CD4-positive, alpha-beta T cell (primary cell): ENCODE measurements at regions not wholly inside any gene's neighbourhood (a gene's known extent, or its start where the extent isn't known, plus 50 kb on each side); places are given as distances from the start of the nearest gene placed in this dataset.

Experiments used
- ATAC-seq: fragments of 200-7000 bp; cut with Tn5 transposase; one replicate; pipeline ENCODE4 v1.10.0; 2022; ENCODE audit warnings: mild to moderate bottlenecking; ENCODE audit not compliant: poor library complexity
- CTCF ChIA-PET: fragments of 350-600 bp; sonication (Branson Sonifier 250); formaldehyde crosslinking; loops from one replicate; lab custom pipeline; 2021; ENCODE audit warnings: antibody characterized with exemption, inconsistent platforms; lab: Charles Lee
- POLR2A ChIA-PET: fragments of 350-600 bp; sonication (Branson Sonifier 250); formaldehyde crosslinking; loops from one replicate; lab custom pipeline; 2021; ENCODE audit warnings: antibody characterized with exemption, inconsistent platforms; lab: Charles Lee
- DNase-seq, 14 experiments: peaks; one replicate each; pipeline ENCODE4 v3.0.0-alpha.2; 2013 to 2020; ENCODE audit warnings: mixed read lengths in 2 of 14
- H3K27ac ChIP-seq, 2 donors: one replicate each; pipeline versions ENCODE4 v1.5.1 to v1.7.0; 2013; ENCODE audit warnings: low read length in 2 of 2, low read depth in 1 of 2, mild to moderate bottlenecking in 1 of 2
- H3K27me3 ChIP-seq, 2 experiments: 1 replicate in 1 of 2; 2 replicates in 1 of 2; pipeline versions ENCODE4 v1.6.1 to v1.7.0; 2013; ENCODE audit warnings: low read length in 2 of 2, control low read depth in 1 of 2, mild to moderate bottlenecking in 1 of 2, moderate library complexity in 1 of 2; ENCODE audit not compliant: insufficient read depth in 2 of 2, control insufficient read depth in 1 of 2
- H3K36me3 ChIP-seq: one replicate; pipeline ENCODE4 v1.6.1; 2013; ENCODE audit warnings: low read length, control low read depth; ENCODE audit not compliant: insufficient read depth
- H3K4me1 ChIP-seq: one replicate; pipeline ENCODE4 v1.6.1; 2013; ENCODE audit warnings: low read length, control low read depth; ENCODE audit not compliant: insufficient read depth
- H3K4me3 ChIP-seq: one replicate; pipeline ENCODE4 v1.5.1; 2013; ENCODE audit warnings: mild to moderate bottlenecking, low read length, moderate library complexity
- H3K9me3 ChIP-seq, 2 experiments: 1 replicate in 1 of 2; 2 replicates in 1 of 2; pipeline versions ENCODE4 v1.6.1 to v1.7.0; 2013; ENCODE audit warnings: low read length in 2 of 2, mild to moderate bottlenecking in 2 of 2, control low read depth in 1 of 2, moderate library complexity in 1 of 2; ENCODE audit not compliant: control insufficient read depth in 1 of 2, insufficient read depth in 1 of 2
- H3K27ac Mint-ChIP-seq: one replicate; pipeline ENCODE4 v1.8.0; 2020; ENCODE audit warnings: mixed read lengths
- H3K27me3 Mint-ChIP-seq: one replicate; pipeline ENCODE4 v1.8.0; 2021; ENCODE audit warnings: mixed read lengths
- H3K36me3 Mint-ChIP-seq: one replicate; pipeline ENCODE4 v1.8.0; 2021; ENCODE audit warnings: low read depth, mixed read lengths
- H3K4me1 Mint-ChIP-seq: one replicate; pipeline ENCODE4 v1.8.0; 2021; ENCODE audit warnings: low read depth, mixed read lengths
- H3K4me3 Mint-ChIP-seq: one replicate; pipeline ENCODE4 v1.8.0; 2020; ENCODE audit warnings: mild to moderate bottlenecking, mixed read lengths
- H3K9me3 Mint-ChIP-seq: one replicate; pipeline ENCODE4 v1.8.0; 2020; ENCODE audit warnings: mixed read lengths
- intact Hi-C, 2 experiments: fragments of 100-400 bp; cut with DNase I in 1 of 2; cut with micrococcal nuclease in 1 of 2; formaldehyde crosslinking; loops; one replicate each; pipeline versions ENCODE4 v1.15.1 to v1.9.0; 2023 to 2025; cut with DNase I, micrococcal nuclease
- TF ChIP-seq, protein P1 (sequence below): fragments of 200-600 bp; IDR thresholded peaks from one replicate; pipeline ENCODE4 v1.8.0; 2022; ENCODE audit warnings: antibody characterized with exemption, mild to moderate bottlenecking

DNA sequence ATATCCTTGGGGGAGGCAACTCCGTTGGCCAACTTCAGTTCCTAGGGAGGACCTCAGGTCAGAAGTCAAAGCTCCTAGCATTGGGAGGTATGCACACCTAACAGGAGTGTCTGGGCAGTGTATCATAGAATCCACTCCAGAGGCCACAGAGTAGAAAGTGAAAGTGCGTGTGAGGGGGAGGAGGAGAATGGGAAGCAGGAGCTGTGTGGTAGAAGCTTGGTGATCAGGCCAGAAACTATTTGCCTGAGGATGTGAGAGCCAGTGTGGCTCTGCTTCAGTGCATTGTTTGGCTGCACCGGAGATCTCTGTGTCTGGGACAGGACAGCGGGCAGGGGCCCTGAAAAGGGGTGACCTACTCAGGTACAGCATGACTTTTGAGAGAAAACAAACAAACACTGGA lies 557.4 kb upstream of the VSTM2A start:
- ATAC-seq (no peak), DNase-seq (no peak)
- H3K27me3 ChIP-seq, result no peaks in the 10 kb centered on the region
- H3K4me1 Mint-ChIP-seq, result no peaks in the 10 kb centered on the region
- peaks cover 14% of the 10 kb centered on the region for H3K9me3 Mint-ChIP-seq
- no peak overlapping the region for H3K4me3 ChIP-seq
- peaks cover 4 to 13% of the 10 kb centered on the region in 2 experiments for H3K9me3 ChIP-seq
- no peak overlapping the region for H3K4me3 Mint-ChIP-seq
- intact Hi-C loops, result no loop called here
- no peak overlapping the region for H3K27ac ChIP-seq
- no peaks in the 10 kb centered on the region for H3K36me3 Mint-ChIP-seq
- no peaks in the 10 kb centered on the region for H3K27me3 Mint-ChIP-seq
- TF ChIP-seq, protein P1, sequence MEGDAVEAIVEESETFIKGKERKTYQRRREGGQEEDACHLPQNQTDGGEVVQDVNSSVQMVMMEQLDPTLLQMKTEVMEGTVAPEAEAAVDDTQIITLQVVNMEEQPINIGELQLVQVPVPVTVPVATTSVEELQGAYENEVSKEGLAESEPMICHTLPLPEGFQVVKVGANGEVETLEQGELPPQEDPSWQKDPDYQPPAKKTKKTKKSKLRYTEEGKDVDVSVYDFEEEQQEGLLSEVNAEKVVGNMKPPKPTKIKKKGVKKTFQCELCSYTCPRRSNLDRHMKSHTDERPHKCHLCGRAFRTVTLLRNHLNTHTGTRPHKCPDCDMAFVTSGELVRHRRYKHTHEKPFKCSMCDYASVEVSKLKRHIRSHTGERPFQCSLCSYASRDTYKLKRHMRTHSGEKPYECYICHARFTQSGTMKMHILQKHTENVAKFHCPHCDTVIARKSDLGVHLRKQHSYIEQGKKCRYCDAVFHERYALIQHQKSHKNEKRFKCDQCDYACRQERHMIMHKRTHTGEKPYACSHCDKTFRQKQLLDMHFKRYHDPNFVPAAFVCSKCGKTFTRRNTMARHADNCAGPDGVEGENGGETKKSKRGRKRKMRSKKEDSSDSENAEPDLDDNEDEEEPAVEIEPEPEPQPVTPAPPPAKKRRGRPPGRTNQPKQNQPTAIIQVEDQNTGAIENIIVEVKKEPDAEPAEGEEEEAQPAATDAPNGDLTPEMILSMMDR, result no peak
- H3K27ac Mint-ChIP-seq, result no peak overlapping the region
- ChIA-PET CTCF (no interaction called here), POLR2A (no interaction called here)
- no peaks in the 10 kb centered on the region for H3K4me1 ChIP-seq
- H3K36me3 ChIP-seq, result no peaks in the 10 kb centered on the region

DNA sequence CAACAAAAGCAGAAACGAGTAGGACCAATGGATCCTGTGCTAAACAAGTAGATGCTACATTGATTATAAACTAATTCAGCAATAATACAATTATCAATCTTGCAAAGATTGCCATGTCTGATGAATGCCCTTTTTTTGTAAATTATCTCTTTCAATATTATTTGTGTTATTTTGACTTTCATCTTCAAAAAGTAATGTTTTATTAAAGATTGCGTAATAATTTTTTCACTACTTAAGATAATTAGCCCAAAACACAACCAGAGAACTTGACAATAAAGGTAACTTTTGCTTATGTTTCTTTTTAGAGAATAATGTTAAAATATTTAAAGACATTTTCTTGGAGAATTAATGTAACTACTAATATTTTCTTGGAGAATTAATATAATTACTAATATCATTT lies 553.8 kb upstream of the VSTM2A start:
- Mint-ChIP-seq H3K27me3 (no peaks in the 10 kb centered on the region), H3K36me3 (no peaks in the 10 kb centered on the region), H3K27ac (no peak overlapping the region), H3K4me1 (no peaks in the 10 kb centered on the region), H3K4me3 (no peak overlapping the region), H3K9me3 (peaks cover 9% of the 10 kb centered on the region)
- Histone ChIP-seq H3K4me3 (no peak overlapping the region), H3K4me1 (no peaks in the 10 kb centered on the region), H3K36me3 (no peaks in the 10 kb centered on the region), H3K27ac (no peak overlapping the region), H3K27me3 (no peaks in the 10 kb centered on the region), H3K9me3 (peaks cover 4 to 19% of the 10 kb centered on the region in 2 experiments)
- intact Hi-C loops, result no loop called here
- DNase-seq, result no peak
- CTCF ChIA-PET, result no interaction called here
- TF ChIP-seq, protein P1, result no peak
- POLR2A ChIA-PET, result no interaction called here
- ATAC-seq, result no peak

DNA sequence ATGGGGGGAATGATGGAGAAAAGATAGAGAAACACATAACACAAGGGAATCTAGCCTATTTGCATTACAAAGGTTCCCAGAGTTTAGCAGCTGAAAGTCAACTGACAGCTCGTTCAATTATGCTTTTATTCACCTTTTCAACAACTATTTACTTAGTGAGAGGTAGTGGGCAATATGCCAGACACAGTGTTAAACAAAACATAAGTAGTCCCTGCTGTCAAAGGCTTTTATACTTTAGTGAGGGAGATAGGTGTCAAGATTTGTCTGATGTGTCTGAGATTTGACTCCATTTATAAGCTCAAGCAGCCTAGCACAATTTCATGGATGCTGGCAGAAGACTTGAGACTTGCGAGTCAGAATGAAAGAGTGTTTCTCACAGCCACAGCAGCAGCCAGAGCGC lies 549.0 kb upstream of the VSTM2A start:
- no peak overlapping the region for H3K4me3 ChIP-seq
- H3K27me3 ChIP-seq, result no peaks in the 10 kb centered on the region
- no peaks in the 10 kb centered on the region for H3K36me3 Mint-ChIP-seq
- ChIA-PET POLR2A (no interaction called here), CTCF (no interaction called here)
- no peaks in the 10 kb centered on the region for H3K27me3 Mint-ChIP-seq
- H3K4me3 Mint-ChIP-seq, result no peak overlapping the region
- no peaks in the 10 kb centered on the region for H3K4me1 ChIP-seq
- intact Hi-C loops, result no loop called here
- H3K9me3 Mint-ChIP-seq, result peaks cover 6% of the 10 kb centered on the region
- no peaks in the 10 kb centered on the region for H3K4me1 Mint-ChIP-seq
- DNase-seq, result no peak
- TF ChIP-seq, protein P1, result no peak
- H3K9me3 ChIP-seq, result peaks cover 0 to 18% of the 10 kb centered on the region in 2 experiments
- no peak overlapping the region for H3K27ac Mint-ChIP-seq
- H3K27ac ChIP-seq, result no peak overlapping the region
- no peaks in the 10 kb centered on the region for H3K36me3 ChIP-seq
- no peak for ATAC-seq
